CD4-positive, alpha-beta memory T cell (primary cell): ENCODE measurements at regions not wholly inside any gene's neighbourhood (a gene's known extent, or its start where the extent isn't known, plus 50 kb on each side); places are given as distances from the start of the nearest gene placed in this dataset.
A peak's percentile ranks its signal among the peaks of the same experiment; 100 is the strongest.

ENCODE experiments used
- CTCF ChIA-PET: fragments of 350-600 bp; sonication (Branson Sonifier 250); formaldehyde crosslinking; loops from one replicate; lab custom pipeline; 2021; ENCODE audit warnings: inconsistent platforms; ENCODE audit not compliant: partially characterized antibody; lab: Charles Lee
- POLR2A ChIA-PET: fragments of 350-600 bp; sonication (Branson Sonifier 250); formaldehyde crosslinking; loops from one replicate; lab custom pipeline; 2021; ENCODE audit not compliant: partially characterized antibody; lab: Charles Lee
- DNase-seq, 5 donors: peaks; one replicate each; pipeline versions ENCODE4 v3.0.0 to v3.0.0-alpha.2; 2020 to 2022; ENCODE audit warnings: mixed read lengths in 1 of 5
- H3K27ac ChIP-seq: one replicate; pipeline ENCODE4 v1.7.0; 2013; ENCODE audit warnings: low read depth, low read length
- H3K27me3 ChIP-seq: 2 replicates; pipeline ENCODE4 v1.7.0; 2013; ENCODE audit warnings: mild to moderate bottlenecking, low read length, moderate library complexity; ENCODE audit not compliant: insufficient read depth
- H3K36me3 ChIP-seq: 2 replicates; pipeline ENCODE4 v1.7.0; 2013; ENCODE audit warnings: mild to moderate bottlenecking, low read length, moderate library complexity; ENCODE audit not compliant: insufficient read depth
- H3K4me1 ChIP-seq: 2 replicates; pipeline ENCODE4 v1.7.0; 2013; ENCODE audit warnings: mild to moderate bottlenecking, low read length, moderate library complexity; ENCODE audit not compliant: insufficient read depth
- H3K4me3 ChIP-seq, 2 donors: one replicate each; pipeline ENCODE4 v1.7.0; 2013; ENCODE audit warnings: low read length in 2 of 2, mild to moderate bottlenecking in 1 of 2
- H3K9me3 ChIP-seq, 2 donors: one replicate each; pipeline ENCODE4 v1.7.0; 2013; ENCODE audit warnings: low read length in 2 of 2, control low read depth in 1 of 2; ENCODE audit not compliant: control insufficient read depth in 1 of 2
- H3K27ac Mint-ChIP-seq, 7 donors: one replicate each; pipeline ENCODE4 v1.8.0; 2020 to 2021; ENCODE audit warnings: mixed read lengths in 7 of 7, mild to moderate bottlenecking in 6 of 7, inconsistent platforms in 3 of 7, moderate library complexity in 3 of 7
- H3K27me3 Mint-ChIP-seq, 2 donors: one replicate each; pipeline ENCODE4 v1.8.0; 2020 to 2021; ENCODE audit warnings: mixed read lengths in 2 of 2
- H3K36me3 Mint-ChIP-seq, 2 donors: one replicate each; pipeline ENCODE4 v1.8.0; 2020 to 2021; ENCODE audit warnings: mixed read lengths in 2 of 2, inconsistent platforms in 1 of 2, mild to moderate bottlenecking in 1 of 2
- H3K4me1 Mint-ChIP-seq, 4 donors: one replicate each; pipeline ENCODE4 v1.8.0; 2020 to 2021; ENCODE audit warnings: mixed read lengths in 4 of 4, mild to moderate bottlenecking in 1 of 4
- H3K4me3 Mint-ChIP-seq, 8 donors: one replicate each; pipeline ENCODE4 v1.8.0; 2020 to 2021; ENCODE audit warnings: mixed read lengths in 8 of 8, mild to moderate bottlenecking in 7 of 8, moderate library complexity in 6 of 8, inconsistent platforms in 3 of 8
- H3K9me3 Mint-ChIP-seq, 8 donors: one replicate each; pipeline ENCODE4 v1.8.0; 2020 to 2021; ENCODE audit warnings: mixed read lengths in 8 of 8, mild to moderate bottlenecking in 5 of 8, inconsistent platforms in 3 of 8, moderate library complexity in 1 of 8
- intact Hi-C: fragments of 100-400 bp; cut with micrococcal nuclease; formaldehyde crosslinking; loops from one replicate; pipeline ENCODE4 v1.15.1; 2023

DNA sequence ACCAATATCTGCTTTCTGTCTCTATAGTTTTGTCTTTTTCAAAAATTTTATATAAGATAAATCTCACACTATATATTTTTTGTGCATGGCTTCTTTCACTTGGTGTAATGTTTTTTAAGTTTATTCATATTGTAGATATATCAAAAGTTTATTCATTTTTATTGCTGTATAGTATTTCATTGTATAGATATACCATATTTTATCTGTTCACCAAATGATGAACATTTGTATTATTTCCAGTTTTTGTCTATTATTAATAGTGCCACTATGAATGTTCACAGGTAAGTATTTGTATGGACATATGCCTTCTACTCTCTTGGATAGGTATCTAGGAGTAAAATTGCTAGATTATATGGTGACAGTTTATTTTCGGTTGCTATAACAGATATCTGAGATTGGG lies 289.5 kb upstream of the CITED2 start:
- H3K4me1 ChIP-seq = no peaks in the 10 kb centered on the region
- peaks cover 0 to 48% (median 29%) of the 10 kb centered on the region in 8 donors for H3K9me3 Mint-ChIP-seq

DNA sequence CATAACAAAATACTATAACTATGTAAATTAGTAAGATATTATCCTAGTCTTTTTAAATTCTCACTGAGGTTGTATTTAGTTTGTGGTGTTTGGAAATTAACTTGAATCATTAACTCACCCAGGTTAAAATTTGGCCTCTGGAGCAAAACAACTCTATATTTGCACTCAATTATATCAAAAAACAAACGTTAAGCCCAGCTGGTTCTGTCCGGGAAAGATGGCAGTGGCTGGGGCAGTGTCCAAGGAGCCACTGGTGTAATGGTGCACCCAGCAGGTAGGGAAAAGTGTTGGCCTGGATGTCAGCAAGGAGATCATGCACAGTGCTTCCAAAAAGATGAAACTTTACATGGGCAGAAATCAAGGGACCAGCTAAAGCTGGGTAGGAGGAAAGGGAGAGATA lies 285.3 kb upstream of the CITED2 start:
- ChIA-PET POLR2A (no interaction called here), CTCF (interaction anchor here (0.6 kb wide), 1 partner anchor 1903 kb away, joined by 3 read pairs; no protein-coding TSS in a partner anchor)
- H3K9me3 Mint-ChIP-seq = peaks cover 0 to 19% (median 9%) of the 10 kb centered on the region in 8 donors
- H3K4me3 Mint-ChIP-seq = no peak overlapping the region
- Histone ChIP-seq H3K27me3 (no peaks in the 10 kb centered on the region), H3K36me3 (no peaks in the 10 kb centered on the region), H3K4me1 (no peaks in the 10 kb centered on the region), H3K9me3 (no peaks in the 10 kb centered on the region), H3K27ac (no peak overlapping the region), H3K4me3 (no peak overlapping the region)
- H3K4me1 Mint-ChIP-seq = peaks cover 0 to 1% (median 0%) of the 10 kb centered on the region in 4 donors
- H3K27ac Mint-ChIP-seq = no peak overlapping the region
- intact Hi-C loops = no loop called here
- no peaks in the 10 kb centered on the region for H3K27me3 Mint-ChIP-seq
- no peaks in the 10 kb centered on the region for H3K36me3 Mint-ChIP-seq
- no peak for DNase-seq

More for the DNA sequence above, 289.5 kb upstream of the CITED2 start:
- H3K4me3 Mint-ChIP-seq = no peak overlapping the region
- Histone ChIP-seq H3K36me3 (no peaks in the 10 kb centered on the region), H3K4me3 (no peak overlapping the region), H3K27me3 (no peaks in the 10 kb centered on the region), H3K9me3 (no peaks in the 10 kb centered on the region), H3K27ac (no peak overlapping the region)
- POLR2A ChIA-PET = no interaction called here
- CTCF ChIA-PET = no interaction called here
- H3K27me3 Mint-ChIP-seq = peaks cover 0 to 7% of the 10 kb centered on the region in 2 donors
- H3K36me3 Mint-ChIP-seq = no peaks in the 10 kb centered on the region
- DNase-seq = no peak
- intact Hi-C loops = no loop called here
- H3K4me1 Mint-ChIP-seq = no peaks in the 10 kb centered on the region
- no peak overlapping the region for H3K27ac Mint-ChIP-seq

DNA sequence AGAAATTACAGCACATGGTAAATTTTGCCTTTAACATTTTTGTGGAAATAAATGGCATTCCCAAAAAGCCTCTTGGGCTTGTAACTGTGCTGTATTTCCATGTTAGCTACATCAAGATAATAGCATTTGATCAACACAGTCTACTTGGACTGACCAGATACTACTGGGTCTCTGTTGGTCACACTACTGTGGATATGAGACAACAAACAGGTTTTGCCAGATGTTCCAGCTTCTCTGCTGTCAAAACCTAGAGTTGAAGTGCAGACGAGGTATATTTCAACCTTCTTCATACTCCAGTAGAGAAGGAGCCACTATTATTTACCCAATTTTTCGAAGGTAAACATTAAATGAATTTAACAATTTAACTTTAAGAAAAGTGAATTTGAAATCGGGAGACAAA lies 284.7 kb upstream of the CITED2 start:
- CTCF ChIA-PET = no interaction called here
- Mint-ChIP-seq H3K9me3 (peaks cover 0 to 14% (median 6%) of the 10 kb centered on the region in 8 donors), H3K27me3 (no peaks in the 10 kb centered on the region), H3K27ac (no peak overlapping the region), H3K4me1 (peaks cover 0 to 1% (median 0%) of the 10 kb centered on the region in 4 donors), H3K4me3 (no peak overlapping the region), H3K36me3 (no peaks in the 10 kb centered on the region)
- intact Hi-C loops = no loop called here
- no peaks in the 10 kb centered on the region for H3K36me3 ChIP-seq
- no peak for DNase-seq
- H3K4me1 ChIP-seq = no peaks in the 10 kb centered on the region
- H3K9me3 ChIP-seq = no peaks in the 10 kb centered on the region
- H3K4me3 ChIP-seq = no peak overlapping the region
- POLR2A ChIA-PET = no interaction called here
- no peaks in the 10 kb centered on the region for H3K27me3 ChIP-seq
- no peak overlapping the region for H3K27ac ChIP-seq

DNA sequence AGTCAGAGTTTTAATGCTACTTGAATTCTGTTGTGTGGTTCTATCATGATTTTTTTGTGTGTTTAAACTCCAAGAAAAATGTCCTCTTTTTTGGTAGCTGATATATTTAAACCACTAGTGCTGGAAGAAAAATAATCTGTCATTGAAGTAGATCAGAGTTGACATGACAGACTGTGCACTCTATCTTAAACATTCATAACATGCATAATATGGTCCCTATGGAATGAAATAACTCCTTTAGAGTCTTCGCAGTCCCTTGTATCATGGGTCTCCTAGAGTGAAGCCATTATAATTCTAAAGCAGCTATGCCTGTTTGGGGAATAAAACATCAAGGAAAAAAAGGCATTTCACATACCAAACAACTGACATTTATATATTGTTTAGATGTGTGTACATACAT lies 282.7 kb upstream of the CITED2 start:
- Mint-ChIP-seq H3K36me3 (no peaks in the 10 kb centered on the region), H3K27ac (no peak overlapping the region), H3K27me3 (no peaks in the 10 kb centered on the region), H3K4me1 (peaks cover 0 to 1% (median 0%) of the 10 kb centered on the region in 4 donors), H3K9me3 (no peaks in the 10 kb centered on the region), H3K4me3 (no peak overlapping the region)
- ChIA-PET POLR2A (no interaction called here), CTCF (no interaction called here)
- Histone ChIP-seq H3K4me1 (no peaks in the 10 kb centered on the region), H3K4me3 (no peak overlapping the region), H3K9me3 (no peaks in the 10 kb centered on the region), H3K27ac (no peak overlapping the region), H3K27me3 (no peaks in the 10 kb centered on the region), H3K36me3 (no peaks in the 10 kb centered on the region)
- intact Hi-C loops = no loop called here
- no peak for DNase-seq

DNA sequence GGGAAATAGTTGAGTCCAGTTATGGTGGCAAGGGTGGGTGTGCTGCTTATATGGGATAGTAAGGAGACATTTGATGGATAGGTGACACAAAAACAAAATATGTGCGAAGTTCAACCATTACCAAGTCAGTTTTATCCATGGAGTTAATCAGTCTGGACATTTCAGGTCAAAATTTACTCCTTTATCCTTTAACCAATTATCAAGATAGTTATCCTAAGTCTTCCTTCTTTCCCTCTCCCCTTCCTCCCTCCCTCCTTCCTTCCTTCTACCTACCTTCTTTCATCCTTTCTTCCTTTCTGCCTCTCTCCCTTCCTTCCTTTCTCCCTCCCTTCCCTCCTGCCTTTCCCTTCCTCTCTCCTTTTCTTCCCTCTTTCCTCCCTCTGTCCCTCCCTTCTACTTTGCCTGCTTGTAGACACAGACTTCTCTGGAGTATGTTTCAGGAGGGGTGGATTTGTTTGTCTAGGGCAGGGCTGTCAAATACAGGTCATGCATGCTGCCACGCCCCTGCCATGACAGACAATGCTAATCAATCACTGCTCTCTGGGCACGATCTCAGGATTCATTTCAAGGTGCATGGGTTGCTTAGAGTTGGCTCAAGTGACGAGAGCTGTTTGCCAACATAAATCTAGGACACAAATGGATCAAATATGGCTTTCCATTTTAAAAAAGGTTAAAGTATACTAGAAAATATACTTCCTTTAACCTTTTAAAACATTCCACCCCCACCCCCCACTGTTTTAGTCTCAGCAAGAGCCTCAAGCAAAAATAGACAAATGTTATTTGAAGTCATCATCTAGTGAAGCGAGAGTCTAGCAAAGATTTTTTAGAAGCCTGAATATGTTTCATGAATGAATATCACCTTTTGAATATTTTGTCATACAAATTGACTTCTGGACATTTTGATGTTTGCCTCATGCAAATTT lies 281.6 kb upstream of the CITED2 start:
- ChIA-PET CTCF (no interaction called here), POLR2A (no interaction called here)
- Histone ChIP-seq H3K4me3 (no peak overlapping the region), H3K27me3 (no peaks in the 10 kb centered on the region), H3K9me3 (no peaks in the 10 kb centered on the region), H3K4me1 (no peaks in the 10 kb centered on the region), H3K36me3 (no peaks in the 10 kb centered on the region), H3K27ac (no peak overlapping the region)
- Mint-ChIP-seq H3K9me3 (no peaks in the 10 kb centered on the region), H3K36me3 (no peaks in the 10 kb centered on the region), H3K27me3 (no peaks in the 10 kb centered on the region), H3K4me3 (no peak overlapping the region), H3K27ac (peak overlapping the region in 1 of 7 donors; percentile 18), H3K4me1 (peaks cover 0 to 1% (median 0%) of the 10 kb centered on the region in 4 donors)
- intact Hi-C loops = no loop called here
- no peak for DNase-seq

DNA sequence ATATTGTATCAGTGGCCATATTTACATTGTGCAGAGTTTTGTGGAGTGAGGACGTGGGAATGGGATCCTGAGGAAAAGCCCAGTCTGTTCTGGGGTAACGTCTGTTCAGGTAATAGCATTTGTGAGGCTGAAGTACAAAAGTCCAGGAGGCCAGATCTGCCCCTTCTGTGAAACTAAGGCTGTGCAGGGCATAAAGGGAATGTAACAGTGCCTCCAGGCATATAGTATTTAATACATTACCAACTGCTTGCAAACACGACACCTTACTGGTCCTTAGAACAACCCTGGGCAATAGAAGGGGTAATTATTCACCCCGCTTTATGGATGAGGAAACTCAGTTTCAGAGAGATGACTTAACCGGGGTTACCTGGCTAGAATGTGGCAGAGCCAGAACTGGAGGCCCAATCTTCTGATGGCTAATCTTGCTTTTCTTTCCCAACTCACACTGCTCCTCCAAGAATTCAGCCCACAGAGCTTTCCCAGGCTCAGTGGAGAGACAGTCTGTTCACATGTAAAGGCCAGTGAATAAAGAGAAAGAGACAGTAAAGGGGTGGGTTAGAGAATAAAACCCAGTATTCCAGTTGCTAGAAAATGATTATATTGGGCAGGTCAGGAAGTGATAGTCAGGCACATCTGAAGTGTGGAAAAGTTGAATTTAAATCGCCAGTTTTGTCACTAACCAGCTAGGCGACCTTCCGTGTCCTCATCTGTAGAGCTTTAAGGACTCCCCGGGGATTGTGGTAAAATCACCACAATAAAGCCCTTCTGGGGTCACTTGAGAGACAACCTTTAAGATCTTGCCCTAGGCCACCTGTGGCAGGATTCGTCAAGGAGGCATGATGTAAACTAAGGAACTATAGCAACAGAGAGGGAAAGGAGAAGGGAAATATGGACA lies 280.7 kb upstream of the CITED2 start:
- H3K4me1 Mint-ChIP-seq = peaks cover 0 to 1% (median 0%) of the 10 kb centered on the region in 4 donors
- ChIA-PET POLR2A (no interaction called here), CTCF (no interaction called here)
- Histone ChIP-seq H3K4me1 (no peaks in the 10 kb centered on the region), H3K4me3 (no peak overlapping the region), H3K27ac (no peak overlapping the region), H3K27me3 (no peaks in the 10 kb centered on the region), H3K9me3 (no peaks in the 10 kb centered on the region), H3K36me3 (no peaks in the 10 kb centered on the region)
- intact Hi-C loops = no loop called here
- no peaks in the 10 kb centered on the region for H3K27me3 Mint-ChIP-seq
- H3K4me3 Mint-ChIP-seq = no peak overlapping the region
- no peaks in the 10 kb centered on the region for H3K36me3 Mint-ChIP-seq
- H3K9me3 Mint-ChIP-seq = no peaks in the 10 kb centered on the region
- no peak for DNase-seq
- no peak overlapping the region for H3K27ac Mint-ChIP-seq

DNA sequence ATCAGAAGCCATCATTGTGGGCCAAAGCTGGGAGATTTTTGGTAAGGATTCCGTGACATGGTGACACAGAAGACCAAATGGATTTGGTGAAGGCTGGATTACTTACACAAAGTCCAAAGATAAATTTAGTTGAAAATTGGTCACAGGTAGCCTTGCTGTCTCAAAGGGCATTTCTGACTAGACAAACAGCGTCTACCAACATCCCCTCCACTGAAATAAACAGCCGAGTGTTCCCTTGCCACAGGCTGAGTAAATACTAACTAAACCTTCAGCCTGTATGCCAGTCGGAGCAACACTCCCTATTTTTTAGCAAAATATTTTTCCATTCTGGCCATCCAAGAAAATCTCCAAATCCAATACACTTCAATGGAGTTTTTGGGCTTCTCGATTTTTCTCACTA lies 279.9 kb upstream of the CITED2 start:
- Mint-ChIP-seq H3K4me3 (no peak overlapping the region), H3K27ac (no peak overlapping the region), H3K4me1 (peaks cover 0 to 1% (median 0%) of the 10 kb centered on the region in 4 donors), H3K36me3 (no peaks in the 10 kb centered on the region), H3K27me3 (no peaks in the 10 kb centered on the region), H3K9me3 (peaks cover 0 to 3% (median 0%) of the 10 kb centered on the region in 8 donors)
- no peaks in the 10 kb centered on the region for H3K36me3 ChIP-seq
- no peaks in the 10 kb centered on the region for H3K27me3 ChIP-seq
- CTCF ChIA-PET = interaction anchor here (1.2 kb wide), 1 partner anchor 10 kb away, joined by 3 read pairs; no protein-coding TSS in a partner anchor
- H3K4me1 ChIP-seq = no peaks in the 10 kb centered on the region
- no peak overlapping the region for H3K4me3 ChIP-seq
- no peak for DNase-seq
- H3K9me3 ChIP-seq = no peaks in the 10 kb centered on the region
- H3K27ac ChIP-seq = no peak overlapping the region
- intact Hi-C loops = no loop called here
- POLR2A ChIA-PET = no interaction called here
